DND-41 (cell line): ENCODE measurements at regions not wholly inside any gene's neighbourhood (a gene's known extent, or its start where the extent isn't known, plus 50 kb on each side); places are given as distances from the start of the nearest gene placed in this dataset.

Experiments
- ATAC-seq: fragments of 200-7000 bp; cut with Tn5 transposase; 3 replicates; pipeline ENCODE4 v1.9.1; 2021; ENCODE audit warnings: low read depth; ENCODE audit not compliant: insufficient read depth
- DNase-seq: peaks from one replicate; pipeline ENCODE4 v3.0.0-alpha.2; 2020
- H2AFZ ChIP-seq: 2 replicates; pipeline ENCODE4 v1.6.0; 2012; ENCODE audit warnings: low read depth, low read length
- H3K27ac ChIP-seq: 2 replicates; pipeline ENCODE4 v1.5.1; 2012; ENCODE audit warnings: low read length, inconsistent platforms
- H3K27me3 ChIP-seq: fragments of 200-600 bp; sonication (generic); 2 replicates; pipeline ENCODE4 v1.6.0; 2012; ENCODE audit warnings: low read length, mild to moderate bottlenecking, inconsistent platforms; ENCODE audit not compliant: insufficient read depth, poor library complexity
- H3K36me3 ChIP-seq: 2 replicates; pipeline ENCODE4 v1.5.1; 2012; ENCODE audit warnings: low read length, inconsistent platforms; ENCODE audit not compliant: insufficient read depth
- H3K4me1 ChIP-seq: 2 replicates; pipeline ENCODE4 v1.5.1; 2012; ENCODE audit warnings: mild to moderate bottlenecking, low read length; ENCODE audit not compliant: insufficient read depth
- H3K4me2 ChIP-seq: 2 replicates; pipeline ENCODE4 v1.6.0; 2012; ENCODE audit warnings: mild to moderate bottlenecking, moderate library complexity, low read length, inconsistent platforms; ENCODE audit not compliant: insufficient read depth
- H3K4me3 ChIP-seq, 2 experiments: fragments of 200-600 bp in 1 of 2; shearing (Covaris generic) in 1 of 2; 2 replicates each; pipeline ENCODE4 v1.5.1; 2012 to 2016; ENCODE audit warnings: inconsistent platforms in 2 of 2, low read length in 2 of 2, mild to moderate bottlenecking in 2 of 2, low read depth in 1 of 2, moderate library complexity in 1 of 2
- H3K79me2 ChIP-seq: 2 replicates; pipeline ENCODE4 v1.6.0; 2012; ENCODE audit warnings: low read length, inconsistent platforms; ENCODE audit not compliant: insufficient read depth
- H3K9ac ChIP-seq: 2 replicates; pipeline ENCODE4 v1.6.0; 2012; ENCODE audit warnings: low read depth, mild to moderate bottlenecking, inconsistent platforms, low read length, moderate library complexity
- H3K9me3 ChIP-seq: 2 replicates; pipeline ENCODE4 v1.5.1; 2012; ENCODE audit warnings: low read length, moderate library complexity, mild to moderate bottlenecking, inconsistent platforms; ENCODE audit not compliant: insufficient read depth, severe bottlenecking
- H4K20me1 ChIP-seq: 2 replicates; pipeline ENCODE4 v1.6.0; 2012; ENCODE audit warnings: low read length; ENCODE audit not compliant: insufficient read depth
- CTCF ChIP-seq: IDR thresholded peaks from 2 replicates; pipeline ENCODE4 v1.5.1; 2012; ENCODE audit warnings: borderline replicate concordance, low read length, moderate library complexity, mild to moderate bottlenecking; ENCODE audit not compliant: poor library complexity, severe bottlenecking; ENCODE audit errors: extremely low read depth
- EZH2 ChIP-seq: IDR thresholded peaks from 3 replicates; pipeline ENCODE4 v1.6.1; 2012; ENCODE audit warnings: borderline replicate concordance, low read depth, mild to moderate bottlenecking, moderate library complexity, low read length, inconsistent platforms; ENCODE audit not compliant: severe bottlenecking

- Histone ChIP-seq H3K27ac (no peak overlapping the region), H2AFZ (no peak overlapping the region), H3K36me3 (no peaks in the 10 kb centered on the region), H3K4me3 (no peak overlapping the region), H3K9me3 (no peaks in the 10 kb centered on the region), H3K4me2 (no peak overlapping the region), H3K9ac (no peak overlapping the region), H3K27me3 (peaks cover 2% of the 10 kb centered on the region), H4K20me1 (0 out of 2 replicates have a peak, but pooled peaks cover 2% of the 10 kb centered on the region), H3K79me2 (no peaks in the 10 kb centered on the region), H3K4me1 (no peaks in the 10 kb centered on the region)
- no peak for ATAC-seq
- no peak for DNase-seq
- TF ChIP-seq CTCF (no peak), EZH2 (no peak)
Observed at GRCh38 chr11:116065191-116065895, 561.1 kb upstream of the CADM1 start.

DNA sequence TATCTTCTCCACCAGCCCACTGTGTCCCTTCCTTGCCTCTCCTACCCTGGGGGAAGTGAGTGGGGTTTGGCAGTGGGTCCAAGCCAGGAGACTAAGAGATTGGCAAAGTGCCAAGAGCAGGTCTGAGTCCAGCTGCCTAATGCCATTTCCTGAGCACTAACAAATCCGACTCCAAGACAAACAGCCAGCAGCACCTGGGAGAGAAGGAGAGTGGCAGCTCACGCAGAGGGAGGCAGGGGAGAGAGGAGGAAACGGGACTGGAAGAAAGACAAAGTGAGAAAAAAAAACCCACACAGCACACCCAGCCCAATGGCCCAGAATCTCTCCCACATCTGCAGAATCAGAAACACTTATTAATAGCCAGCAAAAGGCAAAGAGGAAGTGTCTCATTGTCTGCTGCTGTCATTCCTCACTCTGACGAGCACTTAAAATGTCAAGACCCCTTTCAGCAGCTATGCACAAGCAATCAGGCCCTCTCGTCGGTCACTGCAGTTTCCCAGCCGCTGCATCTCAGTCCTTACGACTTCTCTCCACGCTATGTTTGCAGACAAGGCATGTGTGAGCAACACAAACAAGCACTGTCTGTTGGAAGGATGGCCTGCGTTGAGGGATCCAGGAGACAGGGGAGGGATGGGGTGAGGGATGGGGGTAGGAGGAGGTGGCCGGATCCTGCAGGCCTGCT, 558.4 kb upstream of the CADM1 start:
- Histone ChIP-seq H3K9me3 (no peaks in the 10 kb centered on the region), H3K4me3 (no peak overlapping the region), H3K27ac (no peak overlapping the region), H2AFZ (no peak overlapping the region), H3K36me3 (no peaks in the 10 kb centered on the region), H3K4me2 (no peak overlapping the region), H3K4me1 (no peaks in the 10 kb centered on the region), H3K9ac (no peak overlapping the region), H4K20me1 (0 out of 2 replicates have a peak, but pooled peaks cover 2% of the 10 kb centered on the region), H3K79me2 (no peaks in the 10 kb centered on the region), H3K27me3 (peaks cover 2% of the 10 kb centered on the region)
- TF ChIP-seq EZH2, result no peak
- no peak for TF ChIP-seq CTCF
- DNase-seq (no peak), ATAC-seq (no peak)

DNA sequence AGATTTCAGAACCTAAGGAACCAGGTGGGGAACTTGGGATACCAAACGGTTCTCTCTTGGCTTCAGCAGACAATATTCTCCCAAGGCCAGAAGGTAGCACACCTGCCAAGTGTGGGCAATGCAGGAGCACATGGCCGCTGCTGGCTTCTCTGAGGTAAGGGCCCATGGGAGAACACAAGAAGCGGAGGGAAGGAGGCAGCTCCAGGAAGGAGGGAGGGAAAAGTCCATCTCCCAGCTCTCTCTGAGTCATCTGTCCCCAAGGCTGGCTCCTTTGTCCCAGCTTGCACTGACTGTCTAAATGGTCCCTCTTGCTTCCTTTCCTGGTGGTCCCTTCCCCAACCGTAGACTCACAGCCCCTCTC, 557.9 kb upstream of the CADM1 start:
- Histone ChIP-seq H3K79me2 (no peaks in the 10 kb centered on the region), H2AFZ (no peak overlapping the region), H3K4me2 (no peak overlapping the region), H3K4me3 (no peak overlapping the region), H3K27ac (no peak overlapping the region), H3K9ac (no peak overlapping the region), H3K27me3 (peaks cover 2% of the 10 kb centered on the region), H3K36me3 (no peaks in the 10 kb centered on the region), H3K9me3 (no peaks in the 10 kb centered on the region), H4K20me1 (0 out of 2 replicates have a peak, but pooled peaks cover 2% of the 10 kb centered on the region), H3K4me1 (no peaks in the 10 kb centered on the region)
- no peak for DNase-seq
- TF ChIP-seq EZH2, result no peak
- ATAC-seq, result no peak

- Histone ChIP-seq H3K9ac (no peak overlapping the region), H4K20me1 (0 out of 2 replicates have a peak, but pooled peaks cover 2% of the 10 kb centered on the region), H3K4me1 (no peaks in the 10 kb centered on the region), H3K27me3 (peaks cover 2% of the 10 kb centered on the region), H3K79me2 (no peaks in the 10 kb centered on the region), H3K36me3 (no peaks in the 10 kb centered on the region), H3K4me3 (no peak overlapping the region), H3K9me3 (no peaks in the 10 kb centered on the region), H3K27ac (no peak overlapping the region), H2AFZ (no peak overlapping the region), H3K4me2 (no peak overlapping the region)
- no peak for TF ChIP-seq EZH2
- TF ChIP-seq CTCF, result no peak
- DNase-seq (no peak), ATAC-seq (no peak)
Observed at GRCh38 chr11:116061322-116061721, 557.1 kb upstream of the CADM1 start.
